Panc1 (cell line): ENCODE measurements at regions not wholly inside any gene's neighbourhood (a gene's known extent, or its start where the extent isn't known, plus 50 kb on each side); places are given as distances from the start of the nearest gene placed in this dataset.

ENCODE experiments used
- ATAC-seq: fragments of 200-7000 bp; cut with Tn5 transposase; 2 replicates; pipeline ENCODE4 v1.9.1; 2020; ENCODE audit warnings: mild to moderate bottlenecking, moderate library complexity
- BruUV-seq: library from RNA; stranded (reverse); fragments of 400-500 nt; replicated peaks from 2 replicates; lab custom pipeline; 2021; lab: Mats Ljungman, UMichigan
- CTCF ChIA-PET: fragments of 300-600 bp; sonication (Branson Sonifier 250); formaldehyde crosslinking; loops from one replicate; lab custom pipeline; 2022; ENCODE audit warnings: antibody characterized with exemption; lab: Charles Lee
- POLR2A ChIA-PET: fragments of 300-600 bp; sonication (Branson Sonifier 250); formaldehyde crosslinking; loops from one replicate; lab custom pipeline; 2022; ENCODE audit warnings: antibody characterized with exemption; lab: Charles Lee
- DNase-seq: peaks from one replicate; pipeline ENCODE4 v3.0.0-alpha.2; 2010; ENCODE audit warnings: low read depth, low spot score
- H3K27ac ChIP-seq: 2 replicates; pipeline ENCODE4 v1.5.1; 2011; ENCODE audit warnings: mild to moderate bottlenecking, low read length, inconsistent platforms
- H3K27me3 ChIP-seq: fragments of 200-500 bp; sonication (Bioruptor generic); 2 replicates; pipeline ENCODE4 v1.6.0; 2014; ENCODE audit warnings: low read length, inconsistent platforms; ENCODE audit not compliant: control insufficient read depth, insufficient read depth
- H3K36me3 ChIP-seq: fragments of 200-500 bp; sonication (Bioruptor generic); 2 replicates; pipeline ENCODE4 v1.5.1; 2014; ENCODE audit warnings: inconsistent platforms, mild to moderate bottlenecking, low read length, moderate library complexity; ENCODE audit not compliant: control insufficient read depth, insufficient read depth
- H3K4me1 ChIP-seq: 2 replicates; pipeline ENCODE4 v1.5.1; 2011; ENCODE audit warnings: inconsistent platforms, mild to moderate bottlenecking, low read length, moderate library complexity; ENCODE audit not compliant: control insufficient read depth, insufficient read depth
- H3K4me3 ChIP-seq, 2 experiments: 2 replicates each; pipeline ENCODE4 v1.5.1; 2011 to 2012; ENCODE audit warnings: low read depth in 2 of 2, low read length in 2 of 2, mild to moderate bottlenecking in 2 of 2, inconsistent platforms in 1 of 2, moderate library complexity in 1 of 2
- H3K9me3 ChIP-seq: fragments of 200-500 bp; sonication (Bioruptor generic); 2 replicates; pipeline ENCODE4 v1.5.1; 2014; ENCODE audit warnings: low read depth, mild to moderate bottlenecking, inconsistent platforms, low read length, moderate library complexity; ENCODE audit not compliant: control insufficient read depth, insufficient read depth
- POLR2AphosphoS5 ChIP-seq: IDR thresholded peaks from 2 replicates; pipeline ENCODE4 v1.6.1; 2012; ENCODE audit warnings: mild to moderate bottlenecking, low read depth, low read length, moderate library complexity
- SIN3A ChIP-seq: IDR thresholded peaks from 2 replicates; pipeline ENCODE4 v1.6.1; 2012; ENCODE audit warnings: low read depth, mild to moderate bottlenecking, low read length, moderate library complexity, borderline replicate concordance; ENCODE audit not compliant: insufficient read depth
- TCF7L2 ChIP-seq: IDR thresholded peaks from 2 replicates; pipeline ENCODE4 v1.6.1; 2011; ENCODE audit warnings: mild to moderate bottlenecking, low read depth, low read length, inconsistent platforms
- in situ Hi-C: cut with HindIII; loops from 2 replicates; pipeline ENCODE4 v1.10.0; 2016; ENCODE audit warnings: low sequenced_read_pairs, low pct_unique_long_range_greater_than_20kb
- intact Hi-C: fragments of 100-400 bp; cut with micrococcal nuclease; formaldehyde crosslinking; loops from one replicate; pipeline ENCODE4 v1.10.0; 2022; ENCODE audit not compliant: unreplicated experiment
- TF ChIP-seq, protein P1 (sequence below): fragments of 450-650 bp; IDR thresholded peaks from 2 replicates; pipeline ENCODE4 v1.5.1; 2017; ENCODE audit warnings: mild to moderate bottlenecking
- TF ChIP-seq, protein P2 (sequence below), 2 experiments: IDR thresholded peaks; 2 replicates each; pipeline ENCODE4 v1.6.1; 2011 to 2012; ENCODE audit warnings: low read depth in 2 of 2, control low read depth in 1 of 2, low read length in 1 of 2, mild to moderate bottlenecking in 1 of 2, moderate library complexity in 1 of 2; ENCODE audit not compliant: insufficient read depth in 1 of 2

DNA sequence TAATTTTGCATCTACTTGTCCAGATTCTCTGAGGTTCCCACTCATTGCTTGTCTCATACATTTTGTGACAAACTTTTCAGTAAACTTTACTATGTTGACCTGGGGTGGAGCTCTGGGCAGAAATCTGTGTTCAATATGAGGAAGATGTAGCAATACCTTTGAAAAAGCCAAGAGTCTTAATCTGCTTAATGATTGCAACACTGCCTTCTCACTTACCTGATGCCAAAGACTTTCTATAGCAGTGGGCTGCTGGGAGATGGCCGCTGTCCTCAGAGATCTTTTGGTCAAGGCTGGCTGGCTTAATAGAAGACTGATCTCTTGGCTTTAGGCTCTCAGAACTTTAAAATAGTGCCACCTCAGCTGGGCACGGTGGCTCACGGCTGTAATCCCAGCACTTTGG is 70.1 kb upstream of the RBM24 start:
- in situ Hi-C loops: no loop called here
- H3K9me3 ChIP-seq: no peaks in the 10 kb centered on the region
- POLR2A ChIA-PET: no interaction called here

DNA sequence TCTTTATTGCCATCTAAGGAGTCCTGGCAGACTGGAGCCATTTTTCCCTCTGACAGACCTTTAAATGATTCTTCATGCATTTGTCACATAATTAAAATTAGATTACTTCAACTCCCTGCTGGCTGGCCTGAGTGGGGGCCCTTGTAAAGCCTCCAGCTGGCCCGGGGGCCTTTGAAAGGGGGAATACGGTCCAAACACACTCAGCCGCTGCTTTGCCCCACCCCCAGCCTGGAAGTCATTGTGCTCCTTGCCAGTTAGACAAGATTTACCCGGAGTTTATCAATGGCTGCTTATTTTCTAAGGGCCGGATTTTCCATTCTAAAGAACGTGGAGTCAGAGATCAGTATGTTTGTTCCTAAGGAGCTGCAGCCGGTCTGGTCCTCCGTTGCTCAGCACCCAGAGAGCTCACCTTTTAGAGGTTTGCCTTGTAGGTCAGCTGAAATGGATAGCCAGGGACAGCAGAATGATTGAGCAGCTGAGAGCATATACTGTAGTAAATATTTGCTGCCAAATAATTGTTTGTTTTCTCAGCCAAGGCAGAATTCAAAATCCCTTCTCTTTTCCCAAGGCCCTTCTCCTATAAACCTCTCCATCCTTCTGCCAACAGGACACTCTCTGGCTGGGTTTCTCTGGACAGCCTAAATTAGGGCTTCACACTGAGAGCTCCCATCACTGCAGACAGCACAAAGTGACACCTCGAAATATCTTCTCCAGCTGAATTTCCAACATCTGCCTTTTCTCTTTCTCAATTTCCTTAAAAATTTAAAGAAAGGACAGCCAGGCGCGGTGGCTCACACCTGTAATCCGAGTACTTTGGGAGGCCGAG is 68.4 kb upstream of the RBM24 start:
- Histone ChIP-seq H3K36me3 (no peaks in the 10 kb centered on the region), H3K4me1 (no peaks in the 10 kb centered on the region), H3K4me3 (no peak overlapping the region), H3K9me3 (no peaks in the 10 kb centered on the region), H3K27me3 (no peaks in the 10 kb centered on the region), H3K27ac (no peak overlapping the region)
- intact Hi-C loops (no loop called here), in situ Hi-C loops (no loop called here)
- ChIA-PET CTCF (interaction anchor here (0.7 kb wide), 1 partner anchor 1077 kb away, joined by 3 read pairs; no protein-coding TSS in a partner anchor), POLR2A (no interaction called here)
- ATAC-seq (no peak), DNase-seq (no peak)
- TF ChIP-seq POLR2AphosphoS5 (no peak), TCF7L2 (no peak), SIN3A (no peak)
- TF ChIP-seq, protein P1, sequence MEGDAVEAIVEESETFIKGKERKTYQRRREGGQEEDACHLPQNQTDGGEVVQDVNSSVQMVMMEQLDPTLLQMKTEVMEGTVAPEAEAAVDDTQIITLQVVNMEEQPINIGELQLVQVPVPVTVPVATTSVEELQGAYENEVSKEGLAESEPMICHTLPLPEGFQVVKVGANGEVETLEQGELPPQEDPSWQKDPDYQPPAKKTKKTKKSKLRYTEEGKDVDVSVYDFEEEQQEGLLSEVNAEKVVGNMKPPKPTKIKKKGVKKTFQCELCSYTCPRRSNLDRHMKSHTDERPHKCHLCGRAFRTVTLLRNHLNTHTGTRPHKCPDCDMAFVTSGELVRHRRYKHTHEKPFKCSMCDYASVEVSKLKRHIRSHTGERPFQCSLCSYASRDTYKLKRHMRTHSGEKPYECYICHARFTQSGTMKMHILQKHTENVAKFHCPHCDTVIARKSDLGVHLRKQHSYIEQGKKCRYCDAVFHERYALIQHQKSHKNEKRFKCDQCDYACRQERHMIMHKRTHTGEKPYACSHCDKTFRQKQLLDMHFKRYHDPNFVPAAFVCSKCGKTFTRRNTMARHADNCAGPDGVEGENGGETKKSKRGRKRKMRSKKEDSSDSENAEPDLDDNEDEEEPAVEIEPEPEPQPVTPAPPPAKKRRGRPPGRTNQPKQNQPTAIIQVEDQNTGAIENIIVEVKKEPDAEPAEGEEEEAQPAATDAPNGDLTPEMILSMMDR: no peak
- no TSS peak for BruUV-seq

More for the DNA sequence above, 70.1 kb upstream of the RBM24 start:
- ATAC-seq: no peak
- intact Hi-C loops: no loop called here
- Histone ChIP-seq H3K4me3 (no peak overlapping the region), H3K4me1 (no peaks in the 10 kb centered on the region), H3K27me3 (no peaks in the 10 kb centered on the region), H3K36me3 (no peaks in the 10 kb centered on the region), H3K27ac (no peak overlapping the region)
- no TSS peak for BruUV-seq
- CTCF ChIA-PET: interaction anchor here (0.5 kb wide), 1 partner anchor 39 kb away, joined by 3 read pairs; no protein-coding TSS in a partner anchor
- TF ChIP-seq, protein P1: no peak
- no peak for TF ChIP-seq TCF7L2
- no peak for TF ChIP-seq SIN3A
- TF ChIP-seq, protein P2, sequence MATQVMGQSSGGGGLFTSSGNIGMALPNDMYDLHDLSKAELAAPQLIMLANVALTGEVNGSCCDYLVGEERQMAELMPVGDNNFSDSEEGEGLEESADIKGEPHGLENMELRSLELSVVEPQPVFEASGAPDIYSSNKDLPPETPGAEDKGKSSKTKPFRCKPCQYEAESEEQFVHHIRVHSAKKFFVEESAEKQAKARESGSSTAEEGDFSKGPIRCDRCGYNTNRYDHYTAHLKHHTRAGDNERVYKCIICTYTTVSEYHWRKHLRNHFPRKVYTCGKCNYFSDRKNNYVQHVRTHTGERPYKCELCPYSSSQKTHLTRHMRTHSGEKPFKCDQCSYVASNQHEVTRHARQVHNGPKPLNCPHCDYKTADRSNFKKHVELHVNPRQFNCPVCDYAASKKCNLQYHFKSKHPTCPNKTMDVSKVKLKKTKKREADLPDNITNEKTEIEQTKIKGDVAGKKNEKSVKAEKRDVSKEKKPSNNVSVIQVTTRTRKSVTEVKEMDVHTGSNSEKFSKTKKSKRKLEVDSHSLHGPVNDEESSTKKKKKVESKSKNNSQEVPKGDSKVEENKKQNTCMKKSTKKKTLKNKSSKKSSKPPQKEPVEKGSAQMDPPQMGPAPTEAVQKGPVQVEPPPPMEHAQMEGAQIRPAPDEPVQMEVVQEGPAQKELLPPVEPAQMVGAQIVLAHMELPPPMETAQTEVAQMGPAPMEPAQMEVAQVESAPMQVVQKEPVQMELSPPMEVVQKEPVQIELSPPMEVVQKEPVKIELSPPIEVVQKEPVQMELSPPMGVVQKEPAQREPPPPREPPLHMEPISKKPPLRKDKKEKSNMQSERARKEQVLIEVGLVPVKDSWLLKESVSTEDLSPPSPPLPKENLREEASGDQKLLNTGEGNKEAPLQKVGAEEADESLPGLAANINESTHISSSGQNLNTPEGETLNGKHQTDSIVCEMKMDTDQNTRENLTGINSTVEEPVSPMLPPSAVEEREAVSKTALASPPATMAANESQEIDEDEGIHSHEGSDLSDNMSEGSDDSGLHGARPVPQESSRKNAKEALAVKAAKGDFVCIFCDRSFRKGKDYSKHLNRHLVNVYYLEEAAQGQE (IDR thresholded peaks at IDR 0.05; ENCODE audit: insufficient read depth in 1 of 2, low read depth in 2 of 2, low read length in 1 of 2): no peak
- TF ChIP-seq POLR2AphosphoS5: no peak
- DNase-seq: no peak
